GM13977 (cell line): ENCODE measurements at regions not wholly inside any gene's neighbourhood (a gene's known extent, or its start where the extent isn't known, plus 50 kb on each side); places are given as distances from the start of the nearest gene placed in this dataset.
"Not testable (repeated sequence)": the region's sequence is repeated elsewhere in the genome, so short reads cannot be mapped to it uniquely, and the experiment has no call there.

Experiments used
- DNase-seq: peaks from one replicate; pipeline ENCODE4 v3.0.0; 2012; ENCODE audit warnings: low spot score
- in situ Hi-C: fragments of 300-500 bp; cut with MboI; formaldehyde crosslinking; loops from one replicate; pipeline ENCODE4 v1.12.0; 2022; ENCODE audit warnings: low sequenced_read_pairs, low pct_unique_long_range_greater_than_20kb, mixed read lengths, inconsistent platforms; ENCODE audit not compliant: unreplicated experiment
- TF ChIP-seq, protein P1 (sequence below): IDR thresholded peaks from 2 replicates; pipeline ENCODE4 v1.5.1; 2012; ENCODE audit warnings: mild to moderate bottlenecking, control low read depth; ENCODE audit not compliant: insufficient read depth; ENCODE audit errors: extremely low read depth, missing control alignments

DNA sequence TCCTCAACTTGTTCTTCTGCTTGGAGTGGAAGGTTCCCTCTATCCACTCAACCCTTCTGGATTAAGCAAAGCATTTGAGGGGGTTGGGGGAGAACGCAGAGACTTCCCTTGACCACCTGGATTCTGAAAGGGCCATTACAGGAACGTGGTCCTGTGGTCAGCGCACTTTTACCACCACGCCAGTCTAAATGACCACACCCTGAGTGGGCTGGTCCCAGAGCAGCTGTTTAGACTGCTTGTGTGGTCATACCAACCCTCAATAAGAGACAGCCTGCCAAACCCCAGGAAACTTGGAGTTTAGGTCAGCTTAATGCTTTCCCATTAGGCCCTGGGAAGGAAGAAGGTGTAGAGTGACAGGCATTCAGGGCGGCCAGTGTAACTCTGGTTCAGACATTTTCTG is 165.5 kb upstream of the ATP2B1 start:
- DNase-seq = no peak
- in situ Hi-C loops = no loop called here
- TF ChIP-seq, protein P1, sequence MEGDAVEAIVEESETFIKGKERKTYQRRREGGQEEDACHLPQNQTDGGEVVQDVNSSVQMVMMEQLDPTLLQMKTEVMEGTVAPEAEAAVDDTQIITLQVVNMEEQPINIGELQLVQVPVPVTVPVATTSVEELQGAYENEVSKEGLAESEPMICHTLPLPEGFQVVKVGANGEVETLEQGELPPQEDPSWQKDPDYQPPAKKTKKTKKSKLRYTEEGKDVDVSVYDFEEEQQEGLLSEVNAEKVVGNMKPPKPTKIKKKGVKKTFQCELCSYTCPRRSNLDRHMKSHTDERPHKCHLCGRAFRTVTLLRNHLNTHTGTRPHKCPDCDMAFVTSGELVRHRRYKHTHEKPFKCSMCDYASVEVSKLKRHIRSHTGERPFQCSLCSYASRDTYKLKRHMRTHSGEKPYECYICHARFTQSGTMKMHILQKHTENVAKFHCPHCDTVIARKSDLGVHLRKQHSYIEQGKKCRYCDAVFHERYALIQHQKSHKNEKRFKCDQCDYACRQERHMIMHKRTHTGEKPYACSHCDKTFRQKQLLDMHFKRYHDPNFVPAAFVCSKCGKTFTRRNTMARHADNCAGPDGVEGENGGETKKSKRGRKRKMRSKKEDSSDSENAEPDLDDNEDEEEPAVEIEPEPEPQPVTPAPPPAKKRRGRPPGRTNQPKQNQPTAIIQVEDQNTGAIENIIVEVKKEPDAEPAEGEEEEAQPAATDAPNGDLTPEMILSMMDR = no peak

DNA sequence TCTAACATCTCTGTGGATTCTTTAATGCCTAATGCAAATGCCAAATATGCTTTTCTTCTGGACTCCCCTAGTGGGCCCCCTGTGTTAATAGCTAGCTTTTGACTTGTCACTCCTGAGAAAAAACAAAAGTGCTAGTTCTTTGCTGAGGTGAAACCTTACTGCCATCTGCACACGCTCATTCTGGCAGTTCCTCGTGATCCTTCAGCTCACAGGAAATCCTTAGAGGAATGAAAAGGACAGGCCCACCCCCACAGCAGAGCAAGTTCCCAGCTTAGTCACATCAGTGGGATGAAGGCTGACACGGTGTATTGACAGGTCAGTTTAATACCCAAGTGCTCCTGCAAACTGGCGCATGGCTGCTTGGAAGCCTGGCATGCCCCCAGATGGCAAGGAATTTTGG is 165.1 kb upstream of the ATP2B1 start:
- in situ Hi-C loops = no loop called here

DNA sequence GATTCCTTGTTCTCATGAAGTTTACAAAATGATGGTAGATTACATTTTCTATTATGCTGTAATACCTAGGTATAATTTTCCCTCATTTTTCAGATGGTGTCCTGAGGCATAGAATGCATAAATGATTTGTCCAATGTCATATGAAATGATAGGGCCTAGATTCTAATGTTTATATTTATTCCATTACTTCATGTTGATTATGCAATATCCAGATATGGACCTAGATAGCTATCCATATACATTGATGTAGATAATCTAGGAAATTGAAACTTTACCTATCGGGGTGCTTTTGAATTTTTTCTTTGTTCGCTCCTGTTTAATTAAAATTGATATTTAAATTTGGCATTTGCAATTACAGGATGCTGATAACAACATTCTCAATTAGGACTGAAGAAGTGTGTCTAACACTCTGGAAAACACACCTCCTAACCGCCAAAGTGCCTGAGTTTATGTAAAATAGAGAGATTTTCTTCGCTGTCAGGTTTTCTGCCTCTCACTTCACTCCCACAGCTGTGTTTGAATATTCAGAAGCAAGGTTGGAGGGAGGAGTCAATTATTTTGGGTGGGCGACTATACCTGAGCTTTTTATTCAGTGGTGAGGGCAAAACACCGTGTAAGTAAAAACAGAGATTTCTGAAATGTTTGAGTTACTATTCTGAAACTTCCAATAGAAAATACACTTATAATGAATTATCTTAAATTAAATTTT is 164.4 kb upstream of the ATP2B1 start:
- no peak for DNase-seq
- TF ChIP-seq, protein P1 = no peak
- in situ Hi-C loops = no loop called here

More for the DNA sequence above, 165.1 kb upstream of the ATP2B1 start:
- TF ChIP-seq, protein P1 = peak; percentile 13
- DNase-seq = no peak

DNA sequence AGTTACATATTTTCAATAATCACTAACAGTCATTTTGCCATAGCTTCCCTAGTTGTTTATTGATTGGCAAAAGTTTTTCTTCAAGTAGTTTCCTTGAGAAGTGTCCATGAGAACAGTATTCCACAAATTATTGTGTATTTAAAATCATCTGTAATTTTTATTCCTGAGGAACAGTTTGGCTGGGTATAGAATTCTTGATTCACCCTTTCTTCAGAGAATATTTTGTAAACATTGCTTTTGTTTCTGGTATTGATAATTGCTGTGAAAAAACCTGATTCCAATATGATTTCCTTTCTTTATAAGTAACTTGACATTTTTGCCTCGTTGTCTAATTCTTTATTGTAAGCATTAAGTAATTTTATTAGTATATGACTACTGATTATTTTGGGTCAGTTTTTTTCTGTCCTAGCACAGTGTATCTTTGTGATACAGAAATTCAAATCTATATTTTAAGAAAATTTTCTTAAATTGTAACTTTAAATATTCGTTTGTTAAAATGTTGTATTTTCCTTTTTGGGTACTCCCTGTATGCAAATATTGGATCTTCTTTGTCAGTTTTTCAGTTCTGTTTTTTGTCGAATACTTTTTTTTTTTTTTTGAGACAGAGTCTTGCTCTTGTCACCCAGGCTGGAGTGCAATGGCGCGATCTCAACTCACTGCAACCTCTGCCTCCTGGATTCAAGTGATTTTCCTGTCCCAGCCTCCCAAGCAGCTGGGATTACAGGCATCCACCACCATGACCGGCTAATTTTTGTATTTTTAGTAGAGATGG is 162.0 kb upstream of the ATP2B1 start:
- in situ Hi-C loops = no loop called here
- TF ChIP-seq, protein P1 = no peak
- DNase-seq = no peak

DNA sequence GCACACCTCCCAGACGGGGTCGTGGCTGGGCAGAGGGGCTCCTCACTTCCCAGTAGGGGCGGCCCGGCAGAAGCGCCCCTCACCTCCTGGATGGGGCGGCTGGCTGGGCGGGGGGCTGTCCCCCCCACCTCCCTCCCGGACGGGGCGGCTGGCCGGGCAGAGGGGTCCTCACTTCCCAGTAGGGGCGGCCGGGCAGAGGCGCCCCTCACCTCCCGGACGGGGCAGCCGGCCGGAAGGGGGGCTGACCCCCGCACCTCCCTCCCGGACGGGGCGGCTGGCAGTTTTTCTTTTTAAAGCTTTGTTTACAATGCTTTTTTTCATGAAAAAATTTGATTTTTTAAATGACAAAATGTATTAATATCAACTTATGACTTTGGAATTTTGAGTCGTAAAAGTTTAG is 159.0 kb upstream of the ATP2B1 start:
- DNase-seq, in situ Hi-C loops: not testable (repeated sequence)

DNA sequence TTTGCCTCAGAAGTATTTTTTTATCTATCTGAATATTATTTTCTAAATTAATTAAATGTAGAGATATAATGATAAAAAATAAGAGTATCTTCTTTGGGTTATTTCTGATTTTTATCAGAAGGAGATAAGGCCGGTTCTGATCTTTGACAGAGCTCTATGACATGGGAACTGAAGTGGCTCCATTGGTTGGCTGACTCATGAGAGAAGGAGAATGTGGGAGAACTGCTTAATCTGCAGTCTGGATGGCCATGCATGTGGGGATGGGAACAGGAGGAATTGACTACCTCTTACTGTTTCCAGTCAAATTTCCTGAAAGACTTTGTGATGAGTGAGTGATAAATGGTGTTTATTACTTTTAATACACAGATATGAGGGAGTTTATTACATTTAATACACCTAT is 155.8 kb upstream of the ATP2B1 start:
- DNase-seq = no peak
- TF ChIP-seq, protein P1 = no peak
- in situ Hi-C loops = no loop called here

DNA sequence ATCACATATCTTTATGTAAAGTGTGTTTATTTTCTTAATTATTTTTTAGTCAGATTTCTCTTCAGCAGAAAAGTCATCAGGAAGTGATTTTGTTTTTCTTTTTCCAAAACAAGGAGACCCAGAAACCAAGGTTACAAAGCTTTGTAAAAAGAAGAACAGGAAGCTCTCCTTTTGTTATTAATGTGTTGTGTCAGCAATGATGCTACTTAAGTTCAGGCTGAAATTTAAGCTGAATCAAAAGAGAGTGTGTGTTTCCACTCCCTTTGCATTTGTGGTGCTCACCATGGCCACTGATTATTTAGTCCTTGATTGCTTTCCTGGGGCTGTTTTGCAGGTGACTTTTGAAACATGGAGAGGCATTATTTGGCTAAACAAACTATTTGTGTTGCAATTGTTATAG is 155.3 kb upstream of the ATP2B1 start:
- DNase-seq = no peak
- TF ChIP-seq, protein P1 = no peak
- in situ Hi-C loops = no loop called here
